HCT116 (cell line): ENCODE measurements at regions not wholly inside any gene's neighbourhood (a gene's known extent, or its start where the extent isn't known, plus 50 kb on each side); places are given as distances from the start of the nearest gene placed in this dataset.

ENCODE experiments used
- ATAC-seq: fragments of 200-7000 bp; cut with Tn5 transposase; 2 replicates; pipeline ENCODE4 v1.9.1; 2020; ENCODE audit warnings: mild to moderate bottlenecking, moderate library complexity
- BruUV-seq: library from RNA; stranded (reverse); fragments of 400-500 nt; replicated peaks from 2 replicates; lab custom pipeline; 2021; lab: Mats Ljungman, UMichigan
- CTCF ChIA-PET: fragments of 300-600 bp; sonication (Branson Sonifier 250); formaldehyde crosslinking; loops from one replicate; lab custom pipeline; 2021; ENCODE audit warnings: antibody characterized with exemption; lab: Charles Lee
- POLR2A ChIA-PET: fragments of 300-600, 350-600 bp; sonication (Branson Sonifier 250); formaldehyde crosslinking; loops from one replicate; lab custom pipeline; 2021; ENCODE audit warnings: antibody characterized with exemption; lab: Charles Lee
- RAD21 ChIA-PET, 2 experiments: fragments of 300-600 bp; sonication (Branson Sonifier 250); formaldehyde crosslinking; loops; one replicate each; lab custom pipeline; 2023; ENCODE audit warnings: low total read pairs in 2 of 2; ENCODE audit not compliant: uncharacterized antibody in 2 of 2, unreplicated experiment in 2 of 2, low non-redundant PET in 1 of 2; lab: Charles Lee
- DNase-seq: peaks from one replicate; pipeline ENCODE4 v3.0.0-alpha.2; 2010; ENCODE audit warnings: low read depth, low spot score
- H2AFZ ChIP-seq: fragments of 200-600 bp; shearing (Covaris generic), sonication (generic); 2 replicates; pipeline ENCODE4 v1.6.1; 2017; ENCODE audit warnings: low read depth, mixed run types, mixed read lengths, antibody characterized with exemption, low read length; ENCODE audit not compliant: poor library complexity, severe bottlenecking
- H3K27ac ChIP-seq: 2 replicates; pipeline ENCODE4 v1.5.1; 2012; ENCODE audit warnings: low read depth, low read length
- H3K27me3 ChIP-seq: fragments of 200-600 bp; sonication (generic); 2 replicates; pipeline ENCODE4 v1.6.1; 2016; ENCODE audit warnings: mixed run types, low read length, mixed read lengths; ENCODE audit not compliant: insufficient read depth
- H3K36me3 ChIP-seq, 2 experiments: fragments of 200-500 bp in 1 of 2; fragments of 200-600 bp in 1 of 2; sonication (Bioruptor generic) in 1 of 2; sonication (generic) in 1 of 2; 2 replicates each; pipeline versions ENCODE4 v1.5.1 to v1.6.1; 2014 to 2016; ENCODE audit warnings: low read length in 2 of 2, inconsistent platforms in 1 of 2, mixed read lengths in 1 of 2, mixed run types in 1 of 2; ENCODE audit not compliant: insufficient read depth in 2 of 2, control insufficient read depth in 1 of 2
- H3K4me1 ChIP-seq, 2 experiments: fragments of 200-600 bp in 1 of 2; sonication (generic) in 1 of 2; 2 replicates each; pipeline versions ENCODE4 v1.5.1 to v1.6.1; 2012 to 2017; ENCODE audit warnings: low read length in 2 of 2, inconsistent platforms in 1 of 2, mild to moderate bottlenecking in 1 of 2, mixed read lengths in 1 of 2, mixed run types in 1 of 2, moderate library complexity in 1 of 2; ENCODE audit not compliant: insufficient read depth in 2 of 2, control insufficient read depth in 1 of 2
- H3K4me2 ChIP-seq: fragments of 200-600 bp; sonication (generic); 2 replicates; pipeline ENCODE4 v1.6.1; 2017; ENCODE audit warnings: mixed run types, low read length, mixed read lengths
- H3K4me3 ChIP-seq, 2 experiments: fragments of 200-600 bp in 1 of 2; sonication (generic) in 1 of 2; replicated peaks in 1 of 2; 2 replicates each; pipeline ENCODE4 v1.5.1; 2011 to 2016; ENCODE audit warnings: low read length in 2 of 2, control low read depth in 1 of 2, low read depth in 1 of 2, mild to moderate bottlenecking in 1 of 2, mixed read lengths in 1 of 2, mixed run types in 1 of 2
- H3K79me2 ChIP-seq: fragments of 200-600 bp; sonication (generic); 2 replicates; pipeline ENCODE4 v1.6.1; 2017; ENCODE audit warnings: mild to moderate bottlenecking, mixed run types, low read length, moderate library complexity, mixed read lengths; ENCODE audit not compliant: insufficient read depth
- H3K9ac ChIP-seq: fragments of 200-600 bp; sonication (generic); 2 replicates; pipeline ENCODE4 v1.6.1; 2016; ENCODE audit warnings: low read length, mixed read lengths
- H3K9me2 ChIP-seq: fragments of 200-600 bp; sonication (generic), shearing (Covaris generic); 2 replicates; pipeline ENCODE4 v1.6.1; 2017; ENCODE audit warnings: mixed run types, mild to moderate bottlenecking, moderate library complexity; ENCODE audit not compliant: insufficient read depth
- H3K9me3 ChIP-seq, 2 experiments: fragments of 200-500 bp in 1 of 2; fragments of 200-600 bp in 1 of 2; sonication (Bioruptor generic) in 1 of 2; sonication (generic) in 1 of 2; 2 replicates each; pipeline ENCODE4 v1.6.1; 2014 to 2017; ENCODE audit warnings: low read length in 2 of 2, mixed read lengths in 2 of 2, inconsistent platforms in 1 of 2, low read depth in 1 of 2, mild to moderate bottlenecking in 1 of 2, mixed run types in 1 of 2, moderate library complexity in 1 of 2; ENCODE audit not compliant: control insufficient read depth in 1 of 2, insufficient read depth in 1 of 2
- H4K20me1 ChIP-seq: fragments of 200-600 bp; sonication (generic), shearing (Covaris generic); 2 replicates; pipeline ENCODE4 v1.6.1; 2017; ENCODE audit warnings: mixed run types, mild to moderate bottlenecking, moderate library complexity; ENCODE audit not compliant: insufficient read depth
- ATF3 ChIP-seq: IDR thresholded peaks from 2 replicates; pipeline ENCODE4 v1.6.1; 2012
- FOSL1 ChIP-seq: IDR thresholded peaks from 2 replicates; pipeline ENCODE4 v1.6.1; 2012; ENCODE audit warnings: low read depth
- JUND ChIP-seq: IDR thresholded peaks from 2 replicates; pipeline ENCODE4 v1.6.1; 2012
- MAX ChIP-seq: IDR thresholded peaks from 2 replicates; pipeline ENCODE4 v1.6.1; 2012
- POLR2A ChIP-seq: IDR thresholded peaks from 2 replicates; pipeline ENCODE4 v1.7.0; 2011; ENCODE audit warnings: borderline replicate concordance; ENCODE audit not compliant: insufficient read depth, insufficient read length; ENCODE audit errors: extremely low read depth
- RAD21 ChIP-seq: IDR thresholded peaks from 2 replicates; pipeline ENCODE4 v1.6.1; 2012; ENCODE audit warnings: low read depth, mild to moderate bottlenecking
- SIN3A ChIP-seq: IDR thresholded peaks from 2 replicates; pipeline ENCODE4 v1.6.1; 2012; ENCODE audit warnings: low read depth
- SRF ChIP-seq: IDR thresholded peaks from 2 replicates; pipeline ENCODE4 v1.6.1; 2012; ENCODE audit warnings: low read depth
- ZBTB33 ChIP-seq: IDR thresholded peaks from 2 replicates; pipeline ENCODE4 v1.6.1; 2011; ENCODE audit warnings: mild to moderate bottlenecking, low read length, moderate library complexity; ENCODE audit not compliant: insufficient replicate concordance; ENCODE audit errors: extremely low read depth
- ZFX ChIP-seq: fragments of 450-650 bp; IDR thresholded peaks from 2 replicates; pipeline ENCODE4 v1.6.1; 2017
- intact Hi-C: fragments of 100-400 bp; cut with micrococcal nuclease; formaldehyde crosslinking; loops from 2 replicates; pipeline ENCODE4 v1.10.0; 2022

GRCh38 chr14:30332374-30332773 is 226.6 kb upstream of the G2E3 start:
- ChIA-PET CTCF (no interaction called here), RAD21 (no interaction called here), POLR2A (no interaction called here)
- TF ChIP-seq MAX = no peak
- no peaks in the 10 kb centered on the region for H3K4me1 ChIP-seq
- H3K27ac ChIP-seq = no peak overlapping the region
- H3K9me2 ChIP-seq = no peaks in the 10 kb centered on the region
- H3K4me3 ChIP-seq = no peak overlapping the region
- no peaks in the 10 kb centered on the region for H3K36me3 ChIP-seq
- peaks cover under 1% of the 10 kb centered on the region; the same call in 1 of the 2 replicates for H3K27me3 ChIP-seq
- no peak for DNase-seq
- H2AFZ ChIP-seq = no peak overlapping the region
- no peak overlapping the region for H3K9ac ChIP-seq
- no TSS peak for BruUV-seq
- H4K20me1 ChIP-seq = no peaks in the 10 kb centered on the region
- intact Hi-C loops = no loop called here
- no peak for ATAC-seq
- H3K9me3 ChIP-seq = no peaks in the 10 kb centered on the region
- no peak overlapping the region for H3K4me2 ChIP-seq
- H3K79me2 ChIP-seq = no peaks in the 10 kb centered on the region

- no peak overlapping the region for H3K27ac ChIP-seq
- ChIA-PET RAD21 (no interaction called here), CTCF (no interaction called here), POLR2A (no interaction called here)
- no peak overlapping the region for H3K4me2 ChIP-seq
- H3K27me3 ChIP-seq = peaks cover 13% of the 10 kb centered on the region; the same call in 1 of the 2 replicates
- H4K20me1 ChIP-seq = no peaks in the 10 kb centered on the region
- no peaks in the 10 kb centered on the region for H3K79me2 ChIP-seq
- no peaks in the 10 kb centered on the region for H3K4me1 ChIP-seq
- H3K36me3 ChIP-seq = no peaks in the 10 kb centered on the region
- no peaks in the 10 kb centered on the region for H3K9me2 ChIP-seq
- TF ChIP-seq ZBTB33 (no peak), JUND (no peak), SRF (no peak), POLR2A (no peak), ATF3 (no peak), SIN3A (no peak), ZFX (no peak), RAD21 (no peak), FOSL1 (no peak)
- intact Hi-C loops = no loop called here
- no peak overlapping the region for H3K9ac ChIP-seq
- H3K4me3 ChIP-seq = no peak overlapping the region
- DNase-seq (no peak), ATAC-seq (no peak)
- H3K9me3 ChIP-seq = no peaks in the 10 kb centered on the region
- no peak overlapping the region for H2AFZ ChIP-seq
- no TSS peak for BruUV-seq
These were observed 225.0 kb upstream of the G2E3 start for GRCh38 chr14:30333934-30334333.
